Ishikawa (cell line): ENCODE measurements at regions not wholly inside any gene's neighbourhood (a gene's known extent, or its start where the extent isn't known, plus 50 kb on each side); places are given as distances from the start of the nearest gene placed in this dataset.

Experiments
- CEBPB ChIP-seq: IDR thresholded peaks from 2 replicates; pipeline ENCODE4 v1.6.1; 2012
- CREB1 ChIP-seq: IDR thresholded peaks from 2 replicates; pipeline ENCODE4 v1.6.1; 2012; ENCODE audit warnings: low read depth
- EGR1 ChIP-seq: IDR thresholded peaks from 2 replicates; pipeline ENCODE4 v1.6.1; 2012
- EP300 ChIP-seq: IDR thresholded peaks from 2 replicates; pipeline ENCODE4 v1.6.1; 2012; ENCODE audit warnings: borderline replicate concordance
- FOXM1 ChIP-seq: IDR thresholded peaks from 2 replicates; pipeline ENCODE4 v1.6.1; 2012; ENCODE audit warnings: low read depth, borderline replicate concordance
- MAX ChIP-seq: IDR thresholded peaks from 2 replicates; pipeline ENCODE4 v1.6.1; 2012
- NFIC ChIP-seq: IDR thresholded peaks from 2 replicates; pipeline ENCODE4 v1.6.1; 2012
- RAD21 ChIP-seq: IDR thresholded peaks from 2 replicates; pipeline ENCODE4 v1.6.1; 2012; ENCODE audit warnings: low read depth
- REST ChIP-seq: IDR thresholded peaks from 2 replicates; pipeline ENCODE4 v1.6.1; 2012; ENCODE audit warnings: low read depth, mild to moderate bottlenecking
- TAF1 ChIP-seq: IDR thresholded peaks from 2 replicates; pipeline ENCODE4 v1.6.1; 2012; ENCODE audit warnings: low read depth, mild to moderate bottlenecking
- TCF12 ChIP-seq: IDR thresholded peaks from 2 replicates; pipeline ENCODE4 v1.6.1; 2012; ENCODE audit warnings: low read depth
- TEAD4 ChIP-seq: IDR thresholded peaks from 2 replicates; pipeline ENCODE4 v1.6.1; 2012
- USF1 ChIP-seq: IDR thresholded peaks from 2 replicates; pipeline ENCODE4 v1.6.1; 2012
- YY1 ChIP-seq: IDR thresholded peaks from 2 replicates; pipeline ENCODE4 v1.6.1; 2012; ENCODE audit warnings: low read depth

GRCh38 chr4:23269566-23269965 is 576.8 kb downstream of the GBA3 start:
- TF ChIP-seq MAX, result no peak
- TF ChIP-seq RAD21, result no peak
- TF ChIP-seq CEBPB, result no peak
- no peak for TF ChIP-seq YY1
- TF ChIP-seq EGR1, result no peak
- TF ChIP-seq CREB1, result no peak
- no peak for TF ChIP-seq TAF1
- no peak for TF ChIP-seq EP300
- no peak for TF ChIP-seq REST
- TF ChIP-seq TEAD4, result no peak
- no peak for TF ChIP-seq USF1
- TF ChIP-seq TCF12, result no peak
- no peak for TF ChIP-seq FOXM1
- no peak for TF ChIP-seq NFIC
